ENCODE measurements at regions not wholly inside any gene's neighbourhood (a gene's known extent, or its start where the extent isn't known, plus 50 kb on each side); places are given as distances from the start of the nearest gene placed in this dataset.

GRCh38 chr16:26295625-26296304 lies 604.0 kb downstream of the HS3ST4 start:
- no peak for DNase-seq

GRCh38 chr16:26301516-26301915 lies 609.8 kb downstream of the HS3ST4 start:
- no peak for DNase-seq

- no peak for DNase-seq
Observed at GRCh38 chr16:26316683-26317464, 625.1 kb downstream of the HS3ST4 start.

- DNase-seq: peak; percentile 85
Observed at GRCh38 chr16:26317885-26318284, 626.1 kb downstream of the HS3ST4 start.

DNA sequence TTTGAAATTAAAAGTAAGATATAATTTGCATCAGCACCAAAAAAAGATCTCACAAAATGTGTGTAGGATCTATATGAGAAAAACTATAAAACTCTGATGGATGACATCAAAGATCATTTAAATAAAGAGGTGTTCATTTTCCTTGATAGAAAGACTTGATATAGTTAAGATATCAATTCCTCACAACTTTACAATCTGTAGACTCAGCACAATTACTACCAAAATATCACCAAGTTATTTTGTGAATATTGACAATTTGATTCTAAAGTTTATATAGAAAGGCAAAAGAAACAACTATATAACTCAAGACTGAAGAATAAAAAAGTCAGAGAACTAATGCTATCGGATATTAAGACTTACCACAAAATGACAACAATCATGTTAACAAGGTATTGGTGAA lies 638.9 kb downstream of the HS3ST4 start:
- no peak for DNase-seq

GRCh38 chr16:26334218-26335111 lies 642.7 kb downstream of the HS3ST4 start:
- no peak for DNase-seq

- DNase-seq: no peak
Observed at GRCh38 chr16:26335236-26335853, 643.6 kb downstream of the HS3ST4 start.

DNA sequence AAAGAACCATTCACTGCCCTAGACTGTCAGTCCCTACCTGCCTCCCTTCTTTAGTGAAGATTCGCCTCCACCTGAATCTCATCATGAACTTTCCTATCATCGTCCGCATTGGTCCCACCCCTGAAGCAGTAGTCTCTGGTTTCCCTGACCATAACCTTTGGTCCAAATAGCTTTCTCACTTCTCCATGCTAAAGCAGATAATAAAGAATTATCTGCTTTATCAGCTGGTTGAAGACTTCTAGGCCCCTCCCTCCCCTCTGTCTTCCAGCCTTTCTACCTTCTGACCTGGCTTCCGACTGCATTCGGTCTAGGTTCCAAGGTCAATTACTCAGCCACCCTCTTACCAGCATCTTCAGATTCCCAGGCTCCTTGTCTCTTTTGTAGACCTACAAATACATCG lies 650.9 kb downstream of the HS3ST4 start:
- no peak for DNase-seq

- DNase-seq: no peak
Observed at GRCh38 chr16:26344240-26344776, 652.5 kb downstream of the HS3ST4 start.

DNA sequence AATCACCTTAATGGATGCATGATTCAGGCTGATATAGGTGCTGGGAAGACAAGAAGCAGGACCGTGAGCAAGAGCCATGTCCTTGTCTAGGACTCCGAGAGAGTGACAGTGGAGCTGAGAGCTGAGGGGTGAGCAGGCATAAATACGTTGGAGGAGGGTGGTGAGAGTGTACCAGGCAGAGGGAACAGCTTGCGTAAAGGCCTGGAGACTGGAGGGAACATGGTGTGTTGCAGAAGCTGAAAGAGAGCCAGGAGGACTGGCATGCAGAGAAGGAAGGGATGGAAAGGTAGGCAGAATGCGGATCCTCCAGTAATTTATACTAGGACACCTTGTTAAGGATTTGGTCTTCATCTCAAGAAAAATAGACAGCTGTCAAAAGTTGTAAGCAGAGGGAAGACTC lies 653.2 kb downstream of the HS3ST4 start:
- DNase-seq: no peak

DNA sequence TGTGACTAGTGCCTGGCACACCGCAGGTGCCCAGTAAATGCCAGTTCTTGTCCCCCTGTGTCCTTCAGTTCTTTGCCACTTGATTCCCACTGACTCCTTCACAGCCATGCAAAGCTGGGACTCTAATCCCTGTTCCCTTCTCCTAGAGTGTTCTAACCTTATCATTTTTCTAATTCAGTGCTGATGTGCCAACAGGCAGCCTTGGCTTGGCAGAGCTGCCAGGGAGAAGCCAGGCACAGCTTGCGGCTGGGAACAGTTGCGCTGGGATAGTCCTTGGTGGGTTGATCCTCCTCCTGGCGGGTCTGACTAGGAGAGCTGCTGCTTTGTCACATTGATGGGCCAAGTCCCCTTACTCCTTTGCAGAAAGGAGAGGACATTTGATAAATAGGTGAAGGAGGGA lies 654.2 kb downstream of the HS3ST4 start:
- no peak for DNase-seq

DNA sequence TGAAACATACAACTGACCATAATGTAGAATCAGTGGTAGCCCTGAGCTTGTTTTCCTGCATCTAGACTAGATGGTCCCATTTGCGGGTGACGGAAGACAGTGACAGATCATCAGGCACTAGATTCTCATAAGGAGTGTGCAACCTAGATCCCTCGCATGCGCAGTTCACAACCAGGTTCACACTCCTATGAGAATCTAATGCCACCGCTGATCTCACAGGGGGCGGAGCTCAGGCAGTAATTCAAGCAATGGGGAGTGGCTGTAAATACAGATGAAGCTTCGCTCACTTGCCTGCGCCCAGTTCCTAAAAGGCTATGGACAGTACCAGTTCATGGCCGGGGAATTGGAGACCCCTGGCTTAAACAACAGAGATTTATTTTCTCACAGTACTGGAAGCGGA lies 656.3 kb downstream of the HS3ST4 start:
- DNase-seq: no peak

DNA sequence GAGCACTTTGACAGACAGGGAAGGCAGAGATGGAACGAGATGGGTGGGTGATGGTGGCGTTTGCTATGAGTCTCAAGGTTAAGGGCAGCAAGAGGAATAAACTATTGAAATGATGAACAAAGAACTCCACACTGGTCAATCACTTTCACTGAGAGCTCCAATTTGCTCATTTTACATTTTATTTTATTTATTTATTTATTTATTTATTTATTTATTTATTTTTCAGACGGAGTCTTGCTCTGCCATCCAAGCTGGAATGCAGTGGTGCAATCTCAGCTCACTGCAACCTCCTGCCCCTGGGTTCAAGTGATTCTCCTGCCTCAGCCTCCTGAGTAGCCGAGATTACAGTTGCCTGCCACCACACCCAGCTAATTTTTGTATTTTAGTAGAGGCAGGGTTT lies 669.1 kb downstream of the HS3ST4 start:
- no peak for DNase-seq

- DNase-seq: no peak
Observed at GRCh38 chr16:26363581-26363980, 671.8 kb downstream of the HS3ST4 start.

DNA sequence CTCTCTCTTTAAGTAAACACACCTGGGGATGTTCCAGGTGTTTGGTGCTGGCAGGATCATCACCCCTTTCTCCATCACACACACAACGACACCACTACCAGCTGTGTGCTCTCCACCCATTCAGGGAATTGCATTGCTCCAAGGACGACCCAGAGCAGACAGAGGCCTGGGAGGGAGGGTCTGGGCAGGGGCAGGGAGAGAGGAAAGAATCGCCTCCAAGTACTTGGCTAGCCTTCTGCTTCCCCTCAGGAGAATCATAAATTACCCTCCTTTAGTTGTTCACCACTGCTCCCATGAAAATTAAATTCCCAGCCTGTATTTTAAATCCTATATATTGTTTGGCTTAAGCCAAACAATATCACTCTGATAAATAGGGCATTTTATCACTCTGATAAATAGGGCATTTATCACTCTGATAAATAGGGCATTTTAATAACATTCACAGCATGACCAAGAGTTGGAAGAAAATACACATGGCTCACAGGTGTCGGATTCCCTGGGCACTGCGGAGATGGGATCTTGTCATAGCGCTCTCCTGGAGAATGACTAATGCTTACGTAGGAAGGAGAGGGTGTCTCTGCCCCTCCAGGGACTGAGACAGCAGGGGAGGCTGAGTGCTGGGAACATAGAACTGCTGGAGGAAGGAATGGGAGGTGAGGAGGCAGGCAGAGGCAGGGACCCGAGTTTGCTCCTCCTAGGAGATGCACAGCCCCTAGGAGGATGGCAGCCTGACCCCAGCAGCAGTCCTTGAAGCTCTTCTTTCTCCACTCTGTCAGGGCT lies 673.6 kb downstream of the HS3ST4 start:
- DNase-seq: peak; percentile 59

GRCh38 chr16:26371349-26371869 lies 679.6 kb downstream of the HS3ST4 start:
- DNase-seq: no peak

GRCh38 chr16:26374279-26374925 lies 682.6 kb downstream of the HS3ST4 start:
- no peak for DNase-seq

DNA sequence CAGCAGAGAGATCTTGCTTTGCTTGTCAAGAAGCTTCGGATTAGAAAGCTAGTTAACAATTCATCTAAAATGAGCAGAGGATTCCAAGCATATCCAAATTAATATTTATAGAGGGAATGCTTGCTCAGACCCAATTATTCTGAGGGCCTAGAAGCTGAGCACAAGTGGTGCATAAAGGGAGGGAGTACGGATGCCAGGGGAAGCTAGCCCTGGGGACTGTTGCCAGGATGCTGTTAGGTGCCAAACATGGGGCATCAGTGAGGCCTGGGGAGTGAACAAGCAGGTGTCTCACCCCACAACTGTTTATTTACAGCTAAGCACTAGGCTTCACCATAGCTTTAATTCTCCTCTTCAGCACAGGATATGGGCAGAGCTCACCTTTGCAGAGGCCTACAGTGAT lies 684.1 kb upstream of the C16orf82 start:
- peak; percentile 79 for DNase-seq

GRCh38 chr16:26386096-26386495 lies 680.6 kb upstream of the C16orf82 start:
- peak; percentile 75 for DNase-seq

DNA sequence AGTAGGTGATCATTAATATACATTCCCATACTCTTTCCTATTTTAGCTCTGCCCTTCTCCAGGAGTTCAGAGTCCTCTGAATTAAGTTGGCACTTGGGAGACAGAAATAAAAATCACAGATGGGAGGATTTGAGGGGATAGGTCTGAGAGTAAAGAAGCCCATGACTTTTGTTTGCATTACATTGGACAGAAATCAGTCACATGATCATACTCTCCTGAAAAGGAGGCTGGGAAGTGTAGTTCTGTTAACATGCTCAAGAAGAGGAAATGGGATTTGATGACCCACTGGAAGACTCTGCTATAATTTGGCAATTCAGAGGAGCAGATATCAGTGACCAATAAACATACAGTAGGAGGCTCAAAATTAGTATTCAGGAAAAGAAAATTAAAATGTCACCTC lies 674.9 kb upstream of the C16orf82 start:
- DNase-seq: no peak

GRCh38 chr16:26394409-26394808 lies 672.3 kb upstream of the C16orf82 start:
- DNase-seq: no peak
